GM12873 (cell line): ENCODE measurements at regions not wholly inside any gene's neighbourhood (a gene's known extent, or its start where the extent isn't known, plus 50 kb on each side); places are given as distances from the start of the nearest gene placed in this dataset.

ENCODE experiments used
- CTCF ChIP-seq: IDR thresholded peaks from 2 replicates; pipeline ENCODE4 v1.5.1; 2012; ENCODE audit warnings: low read depth, mild to moderate bottlenecking, moderate library complexity, low read length, control low read depth; ENCODE audit not compliant: insufficient read depth; ENCODE audit errors: missing control alignments

- TF ChIP-seq CTCF, result no peak
These were observed 573.9 kb downstream of the ZNF608 start for GRCh38 chr5:124172389-124173003.

- TF ChIP-seq CTCF, result no peak
These were observed 583.5 kb downstream of the ZNF608 start for GRCh38 chr5:124162767-124163532.

GRCh38 chr5:124161266-124161665 is 585.2 kb downstream of the ZNF608 start:
- TF ChIP-seq CTCF, result no peak

- no peak for TF ChIP-seq CTCF
These were observed 586.2 kb downstream of the ZNF608 start for GRCh38 chr5:124160265-124160664.

GRCh38 chr5:124157320-124157719 is 589.1 kb downstream of the ZNF608 start:
- TF ChIP-seq CTCF, result no peak

- TF ChIP-seq CTCF, result no peak
These were observed 589.9 kb downstream of the ZNF608 start for GRCh38 chr5:124156415-124156996.

- TF ChIP-seq CTCF, result no peak
These were observed 591.7 kb downstream of the ZNF608 start for GRCh38 chr5:124154714-124155113.
